Neutrophil (primary cell): ENCODE measurements at regions not wholly inside any gene's neighbourhood (a gene's known extent, or its start where the extent isn't known, plus 50 kb on each side); places are given as distances from the start of the nearest gene placed in this dataset.
"Not testable (repeated sequence)": the region's sequence is repeated elsewhere in the genome, so short reads cannot be mapped to it uniquely, and the experiment has no call there.

ENCODE experiments used
- H3K27ac ChIP-seq: fragments of 200-600 bp; sonication (generic); 2 replicates; pipeline ENCODE4 v1.5.1; 2016; ENCODE audit warnings: mild to moderate bottlenecking, moderate library complexity
- H3K27me3 ChIP-seq: fragments of 200-600 bp; sonication (generic); 2 replicates; pipeline ENCODE4 v1.6.0; 2016; ENCODE audit warnings: mild to moderate bottlenecking
- H3K36me3 ChIP-seq: fragments of 200-600 bp; sonication (generic); 2 replicates; pipeline ENCODE4 v1.5.1; 2017
- H3K4me1 ChIP-seq, 2 experiments: fragments of 200-600 bp in 1 of 2; sonication (generic) in 1 of 2; 1 replicate in 1 of 2; 2 replicates in 1 of 2; pipeline versions ENCODE4 v1.5.1 to v1.6.1; 2013 to 2016; ENCODE audit warnings: low read depth in 1 of 2, low read length in 1 of 2, mild to moderate bottlenecking in 1 of 2, moderate library complexity in 1 of 2; ENCODE audit not compliant: control insufficient read depth in 1 of 2, insufficient read depth in 1 of 2
- H3K4me3 ChIP-seq, 2 experiments: fragments of 200-600 bp in 1 of 2; sonication (generic) in 1 of 2; 1 replicate in 1 of 2; 2 replicates in 1 of 2; pipeline ENCODE4 v1.5.1; 2013 to 2016; ENCODE audit warnings: low read depth in 1 of 2, low read length in 1 of 2, mild to moderate bottlenecking in 1 of 2, moderate library complexity in 1 of 2
- H3K9me3 ChIP-seq: fragments of 200-600 bp; sonication (generic); 2 replicates; pipeline ENCODE4 v1.5.1; 2016
- TF ChIP-seq, protein P1 (sequence below): fragments of 200-600 bp; sonication (generic); IDR thresholded peaks from 2 replicates; pipeline ENCODE4 v1.5.1; 2016; ENCODE audit warnings: antibody characterized with exemption

DNA sequence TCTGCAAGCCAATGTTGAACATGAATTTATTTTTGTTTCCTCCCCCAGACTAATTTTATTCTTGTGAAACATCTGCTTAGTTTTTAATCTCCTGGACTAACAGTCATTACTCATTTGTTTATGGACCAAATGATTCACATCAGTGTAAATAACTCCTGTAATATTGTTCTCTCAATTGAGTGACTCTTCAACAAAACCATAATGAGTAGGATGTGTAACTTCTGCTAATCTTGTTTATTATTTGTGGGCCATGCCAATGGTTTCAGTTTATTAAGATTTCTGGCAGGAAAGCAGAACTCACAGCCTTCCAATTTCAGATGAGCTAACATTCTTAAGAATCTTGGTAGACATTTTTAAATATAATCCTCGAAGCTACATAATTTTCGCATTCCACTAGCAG lies 1216.3 kb upstream of the GOT2 start:
- TF ChIP-seq, protein P1, sequence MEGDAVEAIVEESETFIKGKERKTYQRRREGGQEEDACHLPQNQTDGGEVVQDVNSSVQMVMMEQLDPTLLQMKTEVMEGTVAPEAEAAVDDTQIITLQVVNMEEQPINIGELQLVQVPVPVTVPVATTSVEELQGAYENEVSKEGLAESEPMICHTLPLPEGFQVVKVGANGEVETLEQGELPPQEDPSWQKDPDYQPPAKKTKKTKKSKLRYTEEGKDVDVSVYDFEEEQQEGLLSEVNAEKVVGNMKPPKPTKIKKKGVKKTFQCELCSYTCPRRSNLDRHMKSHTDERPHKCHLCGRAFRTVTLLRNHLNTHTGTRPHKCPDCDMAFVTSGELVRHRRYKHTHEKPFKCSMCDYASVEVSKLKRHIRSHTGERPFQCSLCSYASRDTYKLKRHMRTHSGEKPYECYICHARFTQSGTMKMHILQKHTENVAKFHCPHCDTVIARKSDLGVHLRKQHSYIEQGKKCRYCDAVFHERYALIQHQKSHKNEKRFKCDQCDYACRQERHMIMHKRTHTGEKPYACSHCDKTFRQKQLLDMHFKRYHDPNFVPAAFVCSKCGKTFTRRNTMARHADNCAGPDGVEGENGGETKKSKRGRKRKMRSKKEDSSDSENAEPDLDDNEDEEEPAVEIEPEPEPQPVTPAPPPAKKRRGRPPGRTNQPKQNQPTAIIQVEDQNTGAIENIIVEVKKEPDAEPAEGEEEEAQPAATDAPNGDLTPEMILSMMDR: no peak
- Histone ChIP-seq H3K27ac (no peak overlapping the region), H3K4me3 (no peak overlapping the region), H3K27me3 (no peaks in the 10 kb centered on the region), H3K4me1 (no peaks in the 10 kb centered on the region), H3K9me3 (no peaks in the 10 kb centered on the region), H3K36me3 (no peaks in the 10 kb centered on the region)

DNA sequence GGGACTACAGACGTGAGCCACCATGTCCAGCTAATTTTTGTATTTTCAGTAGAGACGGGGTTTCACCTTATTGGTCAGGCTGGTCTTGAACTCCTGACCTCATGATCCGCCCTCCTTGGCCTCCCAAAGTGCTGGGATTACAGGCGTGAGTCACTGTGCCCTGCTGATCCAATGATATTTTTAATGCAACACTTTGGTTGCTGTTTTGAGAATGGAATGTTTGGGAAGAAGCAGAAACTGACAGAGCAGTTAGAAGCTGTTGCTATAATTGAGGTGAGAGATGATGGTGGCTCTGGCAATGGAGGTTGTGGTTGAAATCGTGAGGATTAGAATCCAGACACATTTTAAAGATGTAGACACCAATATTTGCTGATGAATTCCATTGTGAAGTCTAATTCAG lies 1209.9 kb upstream of the GOT2 start:
- H3K4me3 ChIP-seq, H3K4me1 ChIP-seq: not testable (repeated sequence)

DNA sequence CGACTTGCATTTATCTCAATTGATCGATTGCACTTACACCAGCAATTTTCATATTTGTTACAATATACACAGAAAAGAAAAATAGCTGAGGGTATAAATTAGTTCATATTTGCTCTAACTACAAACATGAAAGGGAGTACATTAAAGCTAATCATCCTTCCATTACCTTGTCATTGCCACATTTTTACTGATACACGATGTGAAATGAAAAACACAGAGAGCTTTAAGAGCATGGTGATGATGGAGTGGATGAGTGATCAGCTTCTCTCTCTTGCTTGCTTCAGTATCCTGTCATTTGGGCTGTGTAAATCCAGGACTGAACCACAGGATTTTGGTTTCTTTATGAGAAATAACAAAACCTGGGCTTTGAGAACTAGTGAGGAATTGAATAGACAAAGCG lies 1207.5 kb upstream of the GOT2 start:
- Histone ChIP-seq H3K27me3 (no peaks in the 10 kb centered on the region), H3K4me3 (no peak overlapping the region), H3K9me3 (no peaks in the 10 kb centered on the region), H3K4me1 (no peaks in the 10 kb centered on the region), H3K36me3 (no peaks in the 10 kb centered on the region), H3K27ac (no peak overlapping the region)
- TF ChIP-seq, protein P1: no peak

More for the DNA sequence above, 1209.9 kb upstream of the GOT2 start:
- not testable (repeated sequence) for H3K9me3 ChIP-seq, H3K27ac ChIP-seq, H3K36me3 ChIP-seq, H3K27me3 ChIP-seq

DNA sequence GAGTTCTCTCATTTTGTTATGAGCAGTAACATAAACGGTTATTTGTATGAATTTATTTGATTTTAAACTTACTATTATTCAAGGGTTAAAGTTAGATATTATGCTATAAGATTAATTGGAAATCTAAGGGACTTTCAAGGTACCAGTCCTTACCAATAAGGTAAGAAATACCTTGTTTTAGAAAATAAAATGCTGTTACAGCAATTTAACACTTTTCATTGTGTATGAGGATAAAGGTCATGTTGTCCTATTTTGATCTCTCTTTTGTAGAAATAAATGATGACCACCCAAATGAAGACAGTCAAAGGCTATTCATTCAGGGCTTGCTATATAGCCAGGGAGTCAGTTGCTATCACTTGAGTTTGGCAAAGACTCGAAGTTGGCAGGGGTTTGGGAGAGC lies 1185.9 kb upstream of the GOT2 start:
- no peaks in the 10 kb centered on the region for H3K4me1 ChIP-seq
- H3K9me3 ChIP-seq: no peaks in the 10 kb centered on the region
- no peak overlapping the region for H3K4me3 ChIP-seq
- no peaks in the 10 kb centered on the region for H3K36me3 ChIP-seq
- no peaks in the 10 kb centered on the region for H3K27me3 ChIP-seq
- no peak overlapping the region for H3K27ac ChIP-seq
- TF ChIP-seq, protein P1: no peak

DNA sequence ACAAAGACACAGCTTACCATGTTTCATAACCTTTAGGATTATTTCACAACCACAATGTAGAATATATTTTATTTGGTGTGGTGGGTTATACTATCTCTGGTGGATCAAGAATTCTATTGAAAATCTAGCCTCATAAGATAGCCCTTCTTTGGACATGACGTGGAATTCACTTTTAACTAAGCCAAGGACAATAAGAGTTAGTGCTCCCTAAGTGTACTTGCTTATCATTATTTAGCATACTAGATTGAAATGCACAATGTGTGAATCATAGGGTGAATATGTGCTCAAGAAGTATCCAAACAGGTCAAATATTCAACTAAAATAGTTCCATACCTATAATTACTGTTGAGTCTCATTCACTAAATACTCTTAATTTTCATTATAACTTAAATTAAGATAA lies 1179.5 kb upstream of the GOT2 start:
- H3K27me3 ChIP-seq: no peaks in the 10 kb centered on the region
- TF ChIP-seq, protein P1: no peak

DNA sequence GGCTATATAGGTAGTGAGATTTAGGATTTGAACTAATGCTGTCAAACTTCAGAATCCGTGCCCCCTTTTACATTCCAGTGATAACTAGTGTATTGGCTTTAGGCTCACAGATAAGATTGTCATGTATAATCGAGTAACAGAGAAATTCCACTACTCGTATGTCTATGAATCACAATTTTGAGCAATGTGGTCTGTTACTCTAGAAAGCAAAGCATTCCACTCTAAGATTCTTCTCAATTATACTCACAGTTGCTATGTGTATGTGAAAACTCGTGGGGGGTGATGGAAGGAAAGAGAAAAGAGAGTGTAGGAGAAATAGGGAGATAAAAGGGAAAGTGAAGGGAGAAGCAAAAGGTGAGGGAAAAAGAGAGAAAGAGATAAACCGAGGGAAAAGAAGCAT lies 1175.1 kb upstream of the GOT2 start:
- H3K9me3 ChIP-seq: no peaks in the 10 kb centered on the region
- no peak overlapping the region for H3K4me3 ChIP-seq
- no peaks in the 10 kb centered on the region for H3K27me3 ChIP-seq
- H3K36me3 ChIP-seq: no peaks in the 10 kb centered on the region
- H3K27ac ChIP-seq: no peak overlapping the region
- TF ChIP-seq, protein P1: no peak
- H3K4me1 ChIP-seq: no peaks in the 10 kb centered on the region

More for the DNA sequence above, 1179.5 kb upstream of the GOT2 start:
- Histone ChIP-seq H3K36me3 (no peaks in the 10 kb centered on the region), H3K4me1 (no peaks in the 10 kb centered on the region), H3K9me3 (no peaks in the 10 kb centered on the region), H3K4me3 (no peak overlapping the region), H3K27ac (no peak overlapping the region)
